ENCODE measurements at regions not wholly inside any gene's neighbourhood (a gene's known extent, or its start where the extent isn't known, plus 50 kb on each side); places are given as distances from the start of the nearest gene placed in this dataset.

DNA sequence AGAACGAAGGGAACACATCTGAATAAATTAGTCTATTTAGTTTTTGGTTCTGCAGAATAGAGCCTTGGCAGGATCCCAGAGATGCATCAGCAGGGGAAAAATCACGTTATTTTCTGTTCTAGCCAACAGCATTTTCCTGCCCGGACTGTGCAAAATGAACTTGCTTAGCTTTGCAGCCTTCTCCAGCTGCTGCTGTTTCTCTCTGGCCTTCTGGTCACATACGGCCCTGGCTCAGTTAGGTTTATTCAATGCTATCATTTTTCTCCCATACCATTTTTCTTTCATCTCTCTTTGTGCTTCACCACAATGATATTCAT lies 110.4 kb upstream of the KL start:
- POLR2A ChIA-PET, result no interaction called here
- H3K9me3 Mint-ChIP-seq (ENCODE audit: unreplicated experiment), result no peaks in the 10 kb centered on the region
- H3K9me3 ChIP-seq, result no peaks in the 10 kb centered on the region
- H3K4me3 ChIP-seq (ENCODE audit: low read depth, low read length), result no peak overlapping the region
- intact Hi-C loops (cut with micrococcal nuclease; ENCODE audit: unreplicated experiment), result no loop called here
- no peaks in the 10 kb centered on the region for H3K36me3 Mint-ChIP-seq (ENCODE audit: insufficient read depth, unreplicated experiment)
- TF ChIP-seq, protein P1, sequence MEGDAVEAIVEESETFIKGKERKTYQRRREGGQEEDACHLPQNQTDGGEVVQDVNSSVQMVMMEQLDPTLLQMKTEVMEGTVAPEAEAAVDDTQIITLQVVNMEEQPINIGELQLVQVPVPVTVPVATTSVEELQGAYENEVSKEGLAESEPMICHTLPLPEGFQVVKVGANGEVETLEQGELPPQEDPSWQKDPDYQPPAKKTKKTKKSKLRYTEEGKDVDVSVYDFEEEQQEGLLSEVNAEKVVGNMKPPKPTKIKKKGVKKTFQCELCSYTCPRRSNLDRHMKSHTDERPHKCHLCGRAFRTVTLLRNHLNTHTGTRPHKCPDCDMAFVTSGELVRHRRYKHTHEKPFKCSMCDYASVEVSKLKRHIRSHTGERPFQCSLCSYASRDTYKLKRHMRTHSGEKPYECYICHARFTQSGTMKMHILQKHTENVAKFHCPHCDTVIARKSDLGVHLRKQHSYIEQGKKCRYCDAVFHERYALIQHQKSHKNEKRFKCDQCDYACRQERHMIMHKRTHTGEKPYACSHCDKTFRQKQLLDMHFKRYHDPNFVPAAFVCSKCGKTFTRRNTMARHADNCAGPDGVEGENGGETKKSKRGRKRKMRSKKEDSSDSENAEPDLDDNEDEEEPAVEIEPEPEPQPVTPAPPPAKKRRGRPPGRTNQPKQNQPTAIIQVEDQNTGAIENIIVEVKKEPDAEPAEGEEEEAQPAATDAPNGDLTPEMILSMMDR (IDR thresholded peaks at IDR 0.05; ENCODE audit: insufficient read depth in 1 of 2, low read depth in 1 of 2, low read length in 1 of 2, severe bottlenecking in 1 of 2, unreplicated experiment in 1 of 2), result no peak
- CTCF ChIA-PET, result no interaction called here
- no peak overlapping the region for H3K4me3 Mint-ChIP-seq (ENCODE audit: unreplicated experiment)
- no peaks in the 10 kb centered on the region for H3K4me1 Mint-ChIP-seq (ENCODE audit: low read depth, unreplicated experiment)
- H3K36me3 ChIP-seq (ENCODE audit: control insufficient read depth, insufficient read depth, low read length), result no peaks in the 10 kb centered on the region
- no peaks in the 10 kb centered on the region for H3K27me3 ChIP-seq (replicated peaks; ENCODE audit: control insufficient read depth, insufficient read depth, low read length)
- no peak for DNase-seq
- peaks cover 9% of the 10 kb centered on the region; the same call in 1 of the 2 replicates for H3K4me1 ChIP-seq
- H3K27me3 Mint-ChIP-seq (ENCODE audit: insufficient read depth, unreplicated experiment), result no peaks in the 10 kb centered on the region
- no peak overlapping the region for H3K27ac Mint-ChIP-seq (ENCODE audit: unreplicated experiment)
- no TSS peak for BruUV-seq (replicated peaks)

- Mint-ChIP-seq H3K4me3 (ENCODE audit: unreplicated experiment) (no peak overlapping the region), H3K9me3 (ENCODE audit: unreplicated experiment) (no peaks in the 10 kb centered on the region), H3K27ac (ENCODE audit: unreplicated experiment) (no peak overlapping the region), H3K27me3 (ENCODE audit: insufficient read depth, unreplicated experiment) (no peaks in the 10 kb centered on the region), H3K4me1 (ENCODE audit: low read depth, unreplicated experiment) (no peaks in the 10 kb centered on the region), H3K36me3 (ENCODE audit: insufficient read depth, unreplicated experiment) (no peaks in the 10 kb centered on the region)
- Histone ChIP-seq H3K9me3 (no peaks in the 10 kb centered on the region), H3K27me3 (replicated peaks; ENCODE audit: control insufficient read depth, insufficient read depth, low read length) (no peaks in the 10 kb centered on the region), H3K36me3 (ENCODE audit: control insufficient read depth, insufficient read depth, low read length) (no peaks in the 10 kb centered on the region), H3K4me3 (ENCODE audit: low read depth, low read length) (no peak overlapping the region), H3K4me1 (peaks cover 9% of the 10 kb centered on the region; the same call in 1 of the 2 replicates)
- POLR2A ChIA-PET, result no interaction called here
- no TSS peak for BruUV-seq (replicated peaks)
- CTCF ChIA-PET, result no interaction called here
- TF ChIP-seq, protein P1 (IDR thresholded peaks at IDR 0.05; ENCODE audit: insufficient read depth in 1 of 2, low read depth in 1 of 2, low read length in 1 of 2, severe bottlenecking in 1 of 2, unreplicated experiment in 1 of 2), result no peak
- no peak for DNase-seq
- intact Hi-C loops (cut with micrococcal nuclease; ENCODE audit: unreplicated experiment), result no loop called here
These were observed 109.0 kb upstream of the KL start for GRCh38 chr13:32907211-32907610.

DNA sequence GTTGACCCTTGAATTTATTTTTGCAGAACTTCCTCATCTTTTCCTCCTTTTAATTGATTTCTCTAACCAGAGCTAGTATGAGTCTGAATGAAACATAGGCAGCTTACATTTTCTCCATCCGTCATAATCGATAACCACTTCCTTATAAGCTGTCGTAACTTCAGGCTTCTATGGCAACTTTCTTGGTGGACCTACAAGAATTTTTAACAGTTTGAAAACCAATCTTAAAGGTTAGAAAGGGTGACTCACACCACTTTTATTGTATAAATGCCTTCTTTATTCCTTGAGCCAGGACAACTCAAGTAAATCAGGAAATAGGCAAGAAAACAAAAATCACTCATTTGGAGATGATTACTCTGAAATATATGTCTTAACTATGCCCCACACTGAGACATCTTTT lies 105.7 kb upstream of the KL start:
- no peaks in the 10 kb centered on the region for H3K27me3 ChIP-seq (replicated peaks; ENCODE audit: control insufficient read depth, insufficient read depth, low read length)
- H3K36me3 ChIP-seq (ENCODE audit: control insufficient read depth, insufficient read depth, low read length), result no peaks in the 10 kb centered on the region
- TF ChIP-seq, protein P1 (IDR thresholded peaks at IDR 0.05; ENCODE audit: insufficient read depth in 1 of 2, low read depth in 1 of 2, low read length in 1 of 2, severe bottlenecking in 1 of 2, unreplicated experiment in 1 of 2), result no peak
- BruUV-seq (replicated peaks), result no TSS peak
- no peak for DNase-seq
- no peaks in the 10 kb centered on the region for H3K9me3 ChIP-seq
- intact Hi-C loops (cut with micrococcal nuclease; ENCODE audit: unreplicated experiment), result loop anchor here (2.0 to 10.0 kb wide), 2 partner anchors 120 to 326 kb away; partner anchors contain the start of gene PDS5B
- ChIA-PET POLR2A (no interaction called here), CTCF (no interaction called here)
- H3K4me3 ChIP-seq (ENCODE audit: low read depth, low read length), result no peak overlapping the region
- H3K4me1 ChIP-seq, result no peaks in the 10 kb centered on the region
- H3K4me3 Mint-ChIP-seq (ENCODE audit: unreplicated experiment), result no peak overlapping the region
- H3K36me3 Mint-ChIP-seq (ENCODE audit: insufficient read depth, unreplicated experiment), result no peaks in the 10 kb centered on the region
- no peaks in the 10 kb centered on the region for H3K9me3 Mint-ChIP-seq (ENCODE audit: unreplicated experiment)
- H3K27me3 Mint-ChIP-seq (ENCODE audit: insufficient read depth, unreplicated experiment), result no peaks in the 10 kb centered on the region
- no peaks in the 10 kb centered on the region for H3K4me1 Mint-ChIP-seq (ENCODE audit: low read depth, unreplicated experiment)
- H3K27ac Mint-ChIP-seq (ENCODE audit: unreplicated experiment), result no peak overlapping the region

All from Caco-2 (cell line).